Mesenchymal stem cell (in vitro differentiated cells and primary cell): ENCODE measurements at regions not wholly inside any gene's neighbourhood (a gene's known extent, or its start where the extent isn't known, plus 50 kb on each side); places are given as distances from the start of the nearest gene placed in this dataset.
"Not testable (repeated sequence)": the region's sequence is repeated elsewhere in the genome, so short reads cannot be mapped to it uniquely, and the experiment has no call there.

Experiments used
- DNase-seq: peaks from one replicate; pipeline ENCODE4 v3.0.0-alpha.2; 2013
- H2AFZ ChIP-seq: one replicate; pipeline ENCODE4 v1.6.1; 2013; ENCODE audit warnings: low read depth, mild to moderate bottlenecking, control low read depth, inconsistent platforms, low read length, moderate library complexity
- H2AK5ac ChIP-seq: 2 replicates; pipeline ENCODE4 v1.6.1; 2013; ENCODE audit warnings: low read length, moderate library complexity, mild to moderate bottlenecking, inconsistent platforms; ENCODE audit not compliant: severe bottlenecking
- H2BK120ac ChIP-seq: one replicate; pipeline ENCODE4 v1.6.1; 2013; ENCODE audit warnings: low read depth, mild to moderate bottlenecking, inconsistent platforms, low read length, moderate library complexity
- H2BK12ac ChIP-seq, 2 experiments: one replicate each; pipeline ENCODE4 v1.6.1; 2013; ENCODE audit warnings: inconsistent platforms in 2 of 2, low read length in 2 of 2, mild to moderate bottlenecking in 2 of 2, moderate library complexity in 2 of 2, control low read depth in 1 of 2
- H2BK15ac ChIP-seq: one replicate; pipeline ENCODE4 v1.6.1; 2013; ENCODE audit warnings: mild to moderate bottlenecking, low read depth, inconsistent platforms; ENCODE audit not compliant: poor library complexity, severe bottlenecking
- H2BK5ac ChIP-seq: 2 replicates; pipeline ENCODE4 v1.6.1; 2013; ENCODE audit warnings: low read depth, mild to moderate bottlenecking, low read length, control low read depth, inconsistent platforms; ENCODE audit not compliant: poor library complexity, severe bottlenecking
- H3K14ac ChIP-seq, 2 experiments: one replicate each; pipeline ENCODE4 v1.6.1; 2013; ENCODE audit warnings: inconsistent platforms in 2 of 2, low read length in 2 of 2, control low read depth in 1 of 2, mild to moderate bottlenecking in 1 of 2, moderate library complexity in 1 of 2
- H3K18ac ChIP-seq, 2 experiments: one replicate each; pipeline ENCODE4 v1.6.1; 2013; ENCODE audit warnings: inconsistent platforms in 2 of 2, low read length in 2 of 2, control low read depth in 1 of 2, low read depth in 1 of 2, mild to moderate bottlenecking in 1 of 2
- H3K23ac ChIP-seq, 2 experiments: one replicate each; pipeline ENCODE4 v1.6.1; 2013; ENCODE audit warnings: inconsistent platforms in 2 of 2, low read length in 2 of 2, mild to moderate bottlenecking in 2 of 2, moderate library complexity in 2 of 2, control low read depth in 1 of 2
- H3K27ac ChIP-seq: 2 replicates; pipeline ENCODE4 v1.5.1; 2013; ENCODE audit warnings: mild to moderate bottlenecking, moderate library complexity, low read length, control low read depth, inconsistent platforms; ENCODE audit not compliant: poor library complexity, severe bottlenecking
- H3K27me3 ChIP-seq, 2 experiments: 2 replicates each; pipeline versions ENCODE4 v1.6.1 to v1.7.0; 2013; ENCODE audit warnings: low read length in 2 of 2, mild to moderate bottlenecking in 2 of 2, moderate library complexity in 2 of 2, control low read depth in 1 of 2, inconsistent platforms in 1 of 2; ENCODE audit not compliant: control insufficient read depth in 1 of 2, insufficient read depth in 1 of 2
- H3K36me3 ChIP-seq, 2 experiments: 2 replicates each; pipeline versions ENCODE4 v1.6.1 to v1.7.0; 2013; ENCODE audit warnings: low read length in 2 of 2, control low read depth in 1 of 2, inconsistent platforms in 1 of 2, low read depth in 1 of 2, mild to moderate bottlenecking in 1 of 2; ENCODE audit not compliant: insufficient read depth in 2 of 2, control insufficient read depth in 1 of 2
- H3K4ac ChIP-seq, 2 experiments: one replicate each; pipeline ENCODE4 v1.6.1; 2013; ENCODE audit warnings: inconsistent platforms in 2 of 2, low read length in 2 of 2, mild to moderate bottlenecking in 2 of 2, moderate library complexity in 2 of 2, control low read depth in 1 of 2, low read depth in 1 of 2
- H3K4me1 ChIP-seq: 2 replicates; pipeline ENCODE4 v1.6.1; 2013; ENCODE audit warnings: low read depth, low read length, control low read depth; ENCODE audit not compliant: control insufficient read depth, insufficient read depth
- H3K4me2 ChIP-seq: 2 replicates; pipeline ENCODE4 v1.6.1; 2013; ENCODE audit warnings: low read length, mild to moderate bottlenecking, inconsistent platforms; ENCODE audit not compliant: poor library complexity, severe bottlenecking
- H3K4me3 ChIP-seq, 2 experiments: 2 replicates each; pipeline versions ENCODE4 v1.5.1 to v1.7.0; 2013; ENCODE audit warnings: low read length in 2 of 2, mild to moderate bottlenecking in 2 of 2, control low read depth in 1 of 2, low read depth in 1 of 2; ENCODE audit not compliant: insufficient read depth in 1 of 2
- H3K79me1 ChIP-seq: replicated peaks from 2 replicates; pipeline ENCODE4 v1.6.1; 2013; ENCODE audit warnings: mild to moderate bottlenecking, control low read depth, low read length, inconsistent platforms; ENCODE audit not compliant: poor library complexity, severe bottlenecking
- H3K9ac ChIP-seq: 2 replicates; pipeline ENCODE4 v1.7.0; 2013; ENCODE audit warnings: mild to moderate bottlenecking, low read length, moderate library complexity
- H3K9me3 ChIP-seq: 2 replicates; pipeline ENCODE4 v1.7.0; 2013; ENCODE audit warnings: mild to moderate bottlenecking, low read length; ENCODE audit not compliant: control insufficient read depth
- H4K8ac ChIP-seq: one replicate; pipeline ENCODE4 v1.6.1; 2013; ENCODE audit warnings: inconsistent platforms, mild to moderate bottlenecking, low read length, moderate library complexity
- H4K91ac ChIP-seq: one replicate; pipeline ENCODE4 v1.6.1; 2013; ENCODE audit warnings: mild to moderate bottlenecking, low read length, inconsistent platforms
- WGBS: methylation state at CpG from one replicate; pipeline ENCODE4 v1.1.7; 2013; ENCODE audit warnings: mixed read lengths; 5-methylcytosine and 5-hydroxymethylcytosine counted together

GRCh38 chrX:27321632-27322031 is 141.5 kb downstream of the PPP4R3C start:
- Histone ChIP-seq H3K27ac (no peak overlapping the region), H3K4ac (no peak overlapping the region), H3K14ac (no peak overlapping the region), H2BK15ac (no peak overlapping the region), H3K36me3 (no peaks in the 10 kb centered on the region), H3K4me3 (no peak overlapping the region), H2BK120ac (no peak overlapping the region), H3K4me1 (no peaks in the 10 kb centered on the region), H2BK5ac (no peak overlapping the region), H3K18ac (no peak overlapping the region), H3K27me3 (no peaks in the 10 kb centered on the region), H3K23ac (no peak overlapping the region), H4K8ac (no peak overlapping the region), H2BK12ac (no peak overlapping the region), H3K79me1 (no peaks in the 10 kb centered on the region), H3K9ac (no peak overlapping the region), H2AK5ac (no peak overlapping the region), H2AFZ (no peak overlapping the region), H3K9me3 (no peaks in the 10 kb centered on the region), H4K91ac (no peak overlapping the region), H3K4me2 (no peak overlapping the region)
- no peak for DNase-seq
- 40% methylated on average over 1 of the region's 1 CpG for WGBS

- H3K27ac ChIP-seq: no peak overlapping the region
- no peaks in the 10 kb centered on the region for H3K36me3 ChIP-seq
- H4K91ac ChIP-seq: no peak overlapping the region
- H3K4me2 ChIP-seq: no peak overlapping the region
- no peak overlapping the region for H3K14ac ChIP-seq
- H3K27me3 ChIP-seq: no peaks in the 10 kb centered on the region
- H3K4me1 ChIP-seq: no peaks in the 10 kb centered on the region
- no peak overlapping the region for H3K18ac ChIP-seq
- no peak overlapping the region for H3K4ac ChIP-seq
- H2AFZ ChIP-seq: no peak overlapping the region
- H3K4me3 ChIP-seq: no peak overlapping the region
- H3K79me1 ChIP-seq: no peaks in the 10 kb centered on the region
- no peak overlapping the region for H2AK5ac ChIP-seq
- DNase-seq: no peak
- H4K8ac ChIP-seq: no peak overlapping the region
- H2BK12ac ChIP-seq: no peak overlapping the region
- no peak overlapping the region for H2BK120ac ChIP-seq
- no peak overlapping the region for H3K9ac ChIP-seq
- H2BK5ac ChIP-seq: no peak overlapping the region
- H3K9me3 ChIP-seq: no peaks in the 10 kb centered on the region
- no peak overlapping the region for H3K23ac ChIP-seq
- no peak overlapping the region for H2BK15ac ChIP-seq
These were observed 153.7 kb downstream of the PPP4R3C start for GRCh38 chrX:27309406-27309805.

- Histone ChIP-seq H3K79me1 (no peaks in the 10 kb centered on the region), H3K18ac (no peak overlapping the region), H3K4ac (no peak overlapping the region), H2BK5ac (no peak overlapping the region), H2BK15ac (no peak overlapping the region), H2BK12ac (no peak overlapping the region), H3K14ac (no peak overlapping the region), H3K9ac (no peak overlapping the region), H3K27me3 (no peaks in the 10 kb centered on the region), H2AK5ac (no peak overlapping the region), H3K4me3 (no peak overlapping the region), H3K9me3 (no peaks in the 10 kb centered on the region), H2AFZ (no peak overlapping the region), H2BK120ac (no peak overlapping the region), H3K4me2 (no peak overlapping the region), H4K91ac (no peak overlapping the region), H3K23ac (no peak overlapping the region), H3K4me1 (no peaks in the 10 kb centered on the region), H3K27ac (no peak overlapping the region), H3K36me3 (no peaks in the 10 kb centered on the region), H4K8ac (no peak overlapping the region)
- no peak for DNase-seq
- WGBS: 60% methylated on average over 1 of the region's 1 CpG
These were observed 155.6 kb downstream of the PPP4R3C start for GRCh38 chrX:27307546-27307945.

- H4K8ac ChIP-seq: not testable (repeated sequence)
These were observed 170.6 kb downstream of the PPP4R3C start for GRCh38 chrX:27292552-27292951.

More at GRCh38 chrX:27292552-27292951, 170.6 kb downstream of the PPP4R3C start:
- not testable (repeated sequence) for H3K9ac ChIP-seq, H3K4me3 ChIP-seq, H2BK12ac ChIP-seq, H3K23ac ChIP-seq, H2BK5ac ChIP-seq, H3K9me3 ChIP-seq, H3K27ac ChIP-seq, H2AK5ac ChIP-seq, H3K4me1 ChIP-seq, H3K36me3 ChIP-seq, H3K79me1 ChIP-seq, H3K14ac ChIP-seq, H3K4ac ChIP-seq, H2BK120ac ChIP-seq, H2AFZ ChIP-seq, DNase-seq, H2BK15ac ChIP-seq, H3K27me3 ChIP-seq, H3K18ac ChIP-seq, H4K91ac ChIP-seq, H3K4me2 ChIP-seq
- 83% methylated on average over 6 of the region's 6 CpGs for WGBS
